Natural killer cell (primary cell): ENCODE measurements at regions not wholly inside any gene's neighbourhood (a gene's known extent, or its start where the extent isn't known, plus 50 kb on each side); places are given as distances from the start of the nearest gene placed in this dataset.

Experiments used
- ATAC-seq, 3 donors: fragments of 150-1000 bp in 2 of 3; fragments of 200-7000 bp in 1 of 3; cut with Tn5 transposase; 1 replicate in 1 of 3; 2 replicates in 2 of 3; pipeline ENCODE4 v1.10.0; 2021; ENCODE audit warnings: mild to moderate bottlenecking in 2 of 3, moderate library complexity in 2 of 3
- DNase-seq, 2 donors: peaks; one replicate each; pipeline versions ENCODE4 v3.0.0 to v3.0.0-alpha.2; 2013 to 2021; ENCODE audit warnings: mixed read lengths in 1 of 2
- H3K27ac ChIP-seq: one replicate; pipeline ENCODE4 v1.5.1; 2013; ENCODE audit warnings: mild to moderate bottlenecking, low read length
- H3K27me3 ChIP-seq: one replicate; pipeline ENCODE4 v1.6.1; 2013; ENCODE audit warnings: low read length; ENCODE audit not compliant: control insufficient read depth, insufficient read depth
- H3K36me3 ChIP-seq: one replicate; pipeline ENCODE4 v1.6.1; 2013; ENCODE audit warnings: low read length; ENCODE audit not compliant: control insufficient read depth, insufficient read depth
- H3K4me1 ChIP-seq: one replicate; pipeline ENCODE4 v1.6.1; 2013; ENCODE audit warnings: low read length; ENCODE audit not compliant: control insufficient read depth, insufficient read depth
- H3K4me3 ChIP-seq: one replicate; pipeline ENCODE4 v1.5.1; 2013; ENCODE audit warnings: low read length
- H3K9me3 ChIP-seq: one replicate; pipeline ENCODE4 v1.6.1; 2013; ENCODE audit warnings: low read length; ENCODE audit not compliant: control insufficient read depth, insufficient read depth
- H3K27ac Mint-ChIP-seq, 2 donors: one replicate each; pipeline ENCODE4 v1.8.0; 2022; ENCODE audit warnings: mild to moderate bottlenecking in 2 of 2, mixed read lengths in 2 of 2, moderate library complexity in 1 of 2
- H3K27me3 Mint-ChIP-seq, 2 donors: one replicate each; pipeline ENCODE4 v1.8.0; 2022; ENCODE audit warnings: low read depth in 2 of 2, mixed read lengths in 2 of 2
- H3K36me3 Mint-ChIP-seq: one replicate; pipeline ENCODE4 v1.8.0; 2022; ENCODE audit warnings: mixed read lengths
- H3K4me1 Mint-ChIP-seq, 2 donors: one replicate each; pipeline ENCODE4 v1.8.0; 2022; ENCODE audit warnings: mixed read lengths in 2 of 2
- H3K4me3 Mint-ChIP-seq: one replicate; pipeline ENCODE4 v1.8.0; 2022; ENCODE audit warnings: mild to moderate bottlenecking, moderate library complexity, mixed read lengths
- H3K9me3 Mint-ChIP-seq, 2 donors: one replicate each; pipeline ENCODE4 v1.8.0; 2022; ENCODE audit warnings: mixed read lengths in 2 of 2
- CTCF ChIP-seq: fragments of 200-600 bp; IDR thresholded peaks from one replicate; pipeline ENCODE4 v1.8.0; 2022; ENCODE audit warnings: antibody characterized with exemption
- WGBS: methylation state at CpG from one replicate; pipeline ENCODE4 v1.1.7; 2013; ENCODE audit warnings: missing lambda C conversion rate; ENCODE audit not compliant: insufficient coverage; 5-methylcytosine and 5-hydroxymethylcytosine counted together
- intact Hi-C: fragments of 100-400 bp; cut with micrococcal nuclease; formaldehyde crosslinking; loops from one replicate; pipeline ENCODE4 v1.14.2; 2022

DNA sequence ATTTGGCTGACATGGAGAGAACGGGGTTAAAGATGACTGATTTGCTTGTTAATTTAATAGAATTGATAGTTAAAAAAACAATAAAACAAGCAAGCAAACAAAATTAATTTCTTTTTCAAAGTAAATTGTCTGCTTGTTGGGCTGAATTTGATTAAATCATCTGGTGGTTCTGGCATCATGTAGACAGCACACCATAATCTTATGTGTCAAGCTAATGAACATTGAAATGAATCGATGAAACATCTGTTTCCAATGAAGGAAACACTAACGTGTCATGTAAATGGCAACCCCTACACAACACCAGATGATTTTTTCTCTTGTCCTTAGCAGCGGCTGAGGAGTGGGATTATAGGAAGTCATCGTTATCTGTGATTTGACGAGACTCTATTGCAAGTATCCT is 399.6 kb upstream of the RAG2 start:
- Histone ChIP-seq H3K9me3 (no peaks in the 10 kb centered on the region), H3K27ac (no peak overlapping the region), H3K27me3 (no peaks in the 10 kb centered on the region), H3K36me3 (no peaks in the 10 kb centered on the region), H3K4me1 (no peaks in the 10 kb centered on the region), H3K4me3 (no peak overlapping the region)
- 90% methylated on average over 4 of the region's 6 CpGs for WGBS
- Mint-ChIP-seq H3K4me1 (no peaks in the 10 kb centered on the region), H3K4me3 (no peak overlapping the region), H3K9me3 (peaks cover 0 to 3% of the 10 kb centered on the region in 2 donors), H3K27me3 (no peaks in the 10 kb centered on the region), H3K36me3 (no peaks in the 10 kb centered on the region), H3K27ac (no peak overlapping the region)
- TF ChIP-seq CTCF: no peak
- DNase-seq (no peak), ATAC-seq (no peak)
- intact Hi-C loops: no loop called here

GRCh38 chr11:36996795-36997194 is 398.8 kb upstream of the RAG2 start:
- Histone ChIP-seq H3K27ac (no peak overlapping the region), H3K4me3 (no peak overlapping the region), H3K36me3 (no peaks in the 10 kb centered on the region), H3K27me3 (no peaks in the 10 kb centered on the region), H3K9me3 (no peaks in the 10 kb centered on the region), H3K4me1 (no peaks in the 10 kb centered on the region)
- no peak for TF ChIP-seq CTCF
- Mint-ChIP-seq H3K36me3 (no peaks in the 10 kb centered on the region), H3K27ac (no peak overlapping the region), H3K4me1 (no peaks in the 10 kb centered on the region), H3K4me3 (no peak overlapping the region), H3K9me3 (peaks cover 0 to 3% of the 10 kb centered on the region in 2 donors), H3K27me3 (no peaks in the 10 kb centered on the region)
- DNase-seq (no peak), ATAC-seq (no peak)
- 95% methylated on average over 3 of the region's 3 CpGs for WGBS
- intact Hi-C loops: no loop called here

DNA sequence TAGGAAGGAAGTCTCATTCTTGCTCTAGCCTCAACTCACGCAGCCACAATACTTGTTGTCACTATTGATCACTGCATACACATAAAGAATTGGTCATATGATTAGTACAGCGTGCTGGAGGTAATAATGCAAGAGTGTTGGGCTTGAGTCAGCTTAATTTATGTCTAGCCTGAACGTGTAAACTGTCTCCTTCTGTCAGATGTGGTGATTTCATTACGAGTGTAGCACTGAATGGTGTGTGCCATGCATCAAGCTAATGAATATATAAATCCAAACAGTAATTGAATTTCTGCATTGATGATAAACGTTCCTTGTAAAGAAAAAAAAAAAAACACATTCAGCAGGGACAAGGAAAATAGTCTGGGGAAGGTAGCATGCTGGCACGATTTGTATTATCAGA is 396.2 kb upstream of the RAG2 start:
- TF ChIP-seq CTCF: no peak
- Histone ChIP-seq H3K4me1 (no peaks in the 10 kb centered on the region), H3K9me3 (no peaks in the 10 kb centered on the region), H3K36me3 (no peaks in the 10 kb centered on the region), H3K27ac (no peak overlapping the region), H3K27me3 (no peaks in the 10 kb centered on the region), H3K4me3 (no peak overlapping the region)
- peaks cover 2 to 3% of the 10 kb centered on the region in 2 donors for H3K9me3 Mint-ChIP-seq
- H3K36me3 Mint-ChIP-seq: no peaks in the 10 kb centered on the region
- no peak overlapping the region for H3K4me3 Mint-ChIP-seq
- no peak for DNase-seq
- intact Hi-C loops: no loop called here
- H3K27ac Mint-ChIP-seq: no peak overlapping the region
- H3K4me1 Mint-ChIP-seq: no peaks in the 10 kb centered on the region
- WGBS: 43% methylated on average over 4 of the region's 6 CpGs
- no peak for ATAC-seq
- H3K27me3 Mint-ChIP-seq: no peaks in the 10 kb centered on the region

GRCh38 chr11:36988556-36988955 is 390.5 kb upstream of the RAG2 start:
- Histone ChIP-seq H3K27ac (no peak overlapping the region), H3K27me3 (no peaks in the 10 kb centered on the region), H3K9me3 (no peaks in the 10 kb centered on the region), H3K4me3 (no peak overlapping the region), H3K4me1 (no peaks in the 10 kb centered on the region), H3K36me3 (no peaks in the 10 kb centered on the region)
- H3K27me3 Mint-ChIP-seq: no peaks in the 10 kb centered on the region
- no peaks in the 10 kb centered on the region for H3K36me3 Mint-ChIP-seq
- peaks cover 2 to 7% of the 10 kb centered on the region in 2 donors for H3K9me3 Mint-ChIP-seq
- 86% methylated on average over 1 of the region's 1 CpG for WGBS
- no peaks in the 10 kb centered on the region for H3K4me1 Mint-ChIP-seq
- no peak overlapping the region for H3K27ac Mint-ChIP-seq
- DNase-seq (no peak), ATAC-seq (no peak)
- TF ChIP-seq CTCF: no peak
- intact Hi-C loops: no loop called here
- H3K4me3 Mint-ChIP-seq: no peak overlapping the region
